Thyroid gland (tissue), 4 donors: ENCODE measurements at regions not wholly inside any gene's neighbourhood (a gene's known extent, or its start where the extent isn't known, plus 50 kb on each side); places are given as distances from the start of the nearest gene placed in this dataset.

ENCODE experiments used
- POLR2A ChIP-seq, 2 donors: fragments of 450-650 bp; IDR thresholded peaks; one replicate each; pipeline ENCODE4 v1.6.1; 2017; ENCODE audit warnings: antibody characterized with exemption in 2 of 2, mild to moderate bottlenecking in 2 of 2, moderate library complexity in 1 of 2
- TF ChIP-seq, protein P1 (sequence below), 6 experiments: fragments of 200-600 bp in 3 of 6; fragments of 450-650 bp in 3 of 6; sonication (generic) in 3 of 6; IDR thresholded peaks; one replicate each; pipeline ENCODE4 v1.5.1; 2016 to 2019; ENCODE audit warnings: antibody characterized with exemption in 6 of 6, mild to moderate bottlenecking in 2 of 6, inconsistent platforms in 1 of 6, moderate library complexity in 1 of 6

DNA sequence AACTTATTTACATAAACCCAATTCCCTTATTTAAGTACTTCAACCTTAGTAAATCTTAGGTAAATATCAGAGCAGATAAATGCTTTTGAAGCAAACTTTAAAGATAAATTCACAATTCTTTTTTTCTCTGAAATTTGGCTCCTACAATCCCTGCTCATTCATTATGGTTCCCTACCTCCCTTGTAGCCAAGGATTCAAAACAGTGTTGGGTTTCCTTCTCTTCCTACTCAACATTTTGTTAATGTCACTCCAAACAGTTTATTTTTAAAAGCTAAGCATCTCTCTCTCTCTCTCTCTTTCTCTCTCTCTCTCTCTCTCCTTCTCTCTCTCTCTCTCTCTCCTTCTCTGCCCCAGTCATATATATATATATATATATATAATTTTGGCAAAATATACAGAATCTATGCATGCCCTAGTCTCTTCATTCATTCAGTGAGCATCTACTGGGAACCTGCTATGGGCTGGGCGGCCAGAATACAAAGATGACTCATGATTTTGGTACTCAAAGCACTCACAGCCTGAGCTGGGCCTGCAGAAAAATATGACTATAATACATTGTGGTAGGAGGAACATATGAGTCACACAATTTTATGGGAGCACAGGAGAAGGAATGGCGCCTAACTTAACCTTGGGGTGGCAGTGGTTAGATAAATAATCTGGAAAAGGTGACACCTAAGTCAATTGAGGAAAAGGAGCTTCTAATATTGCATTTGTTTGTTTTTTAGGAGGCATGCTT lies 123.7 kb upstream of the DHRS4 start:
- no peak for TF ChIP-seq POLR2A (IDR thresholded peaks at IDR 0.05)
- TF ChIP-seq, protein P1, sequence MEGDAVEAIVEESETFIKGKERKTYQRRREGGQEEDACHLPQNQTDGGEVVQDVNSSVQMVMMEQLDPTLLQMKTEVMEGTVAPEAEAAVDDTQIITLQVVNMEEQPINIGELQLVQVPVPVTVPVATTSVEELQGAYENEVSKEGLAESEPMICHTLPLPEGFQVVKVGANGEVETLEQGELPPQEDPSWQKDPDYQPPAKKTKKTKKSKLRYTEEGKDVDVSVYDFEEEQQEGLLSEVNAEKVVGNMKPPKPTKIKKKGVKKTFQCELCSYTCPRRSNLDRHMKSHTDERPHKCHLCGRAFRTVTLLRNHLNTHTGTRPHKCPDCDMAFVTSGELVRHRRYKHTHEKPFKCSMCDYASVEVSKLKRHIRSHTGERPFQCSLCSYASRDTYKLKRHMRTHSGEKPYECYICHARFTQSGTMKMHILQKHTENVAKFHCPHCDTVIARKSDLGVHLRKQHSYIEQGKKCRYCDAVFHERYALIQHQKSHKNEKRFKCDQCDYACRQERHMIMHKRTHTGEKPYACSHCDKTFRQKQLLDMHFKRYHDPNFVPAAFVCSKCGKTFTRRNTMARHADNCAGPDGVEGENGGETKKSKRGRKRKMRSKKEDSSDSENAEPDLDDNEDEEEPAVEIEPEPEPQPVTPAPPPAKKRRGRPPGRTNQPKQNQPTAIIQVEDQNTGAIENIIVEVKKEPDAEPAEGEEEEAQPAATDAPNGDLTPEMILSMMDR (IDR thresholded peaks at IDR 0.05): no peak
